CD4-positive, alpha-beta T cell treated with Interferon alpha-2 for 1 hour (primary cell): ENCODE measurements at regions not wholly inside any gene's neighbourhood (a gene's known extent, or its start where the extent isn't known, plus 50 kb on each side); places are given as distances from the start of the nearest gene placed in this dataset.
"Not testable (repeated sequence)": the region's sequence is repeated elsewhere in the genome, so short reads cannot be mapped to it uniquely, and the experiment has no call there.

ENCODE experiments used
- DNase-seq, 2 donors: peaks; one replicate each; pipeline ENCODE4 v3.0.0-alpha.2; 2020 to 2022

DNA sequence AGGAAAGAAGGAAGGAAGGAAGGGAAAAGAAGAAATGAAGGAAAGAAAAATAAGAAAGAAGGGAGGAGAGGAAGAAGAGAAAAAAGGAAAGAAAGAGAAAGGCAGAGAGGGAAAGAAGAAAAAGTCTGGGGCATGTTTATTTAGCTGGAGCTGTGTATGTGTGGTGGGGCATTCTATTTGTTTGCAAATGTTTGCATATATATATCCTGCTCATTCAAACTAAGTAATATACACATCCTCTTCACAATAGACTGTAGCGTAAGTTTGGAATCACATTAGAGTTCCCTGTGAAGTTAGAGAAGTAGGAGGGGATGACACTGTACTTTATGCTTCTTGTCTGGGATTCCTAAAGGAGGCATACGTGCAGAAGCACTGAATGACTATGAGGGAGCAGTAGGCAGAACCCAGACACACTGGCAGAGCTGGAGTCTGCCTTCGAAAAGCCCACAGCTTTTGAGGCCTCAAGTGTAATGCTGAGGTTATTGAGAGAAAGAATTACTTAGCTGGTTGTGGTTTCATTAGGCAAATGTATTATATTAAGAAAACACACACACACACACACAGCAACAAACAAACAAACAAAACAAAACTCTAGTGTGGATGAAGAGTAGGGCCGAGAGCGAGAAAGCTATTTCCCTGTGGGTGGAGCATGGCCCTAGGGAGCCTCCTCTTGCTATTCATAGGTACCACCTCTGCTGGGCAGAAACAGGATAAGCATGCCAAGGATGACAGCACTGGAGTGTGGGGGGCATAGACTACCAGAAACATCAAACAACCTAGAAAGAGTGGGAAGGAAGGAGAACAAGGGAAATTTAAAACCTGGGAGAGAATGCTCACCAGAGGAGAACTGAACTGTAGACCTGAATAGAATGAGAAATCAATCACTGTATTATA is 905.1 kb upstream of the NXPH2 start:
- DNase-seq, result no peak

DNA sequence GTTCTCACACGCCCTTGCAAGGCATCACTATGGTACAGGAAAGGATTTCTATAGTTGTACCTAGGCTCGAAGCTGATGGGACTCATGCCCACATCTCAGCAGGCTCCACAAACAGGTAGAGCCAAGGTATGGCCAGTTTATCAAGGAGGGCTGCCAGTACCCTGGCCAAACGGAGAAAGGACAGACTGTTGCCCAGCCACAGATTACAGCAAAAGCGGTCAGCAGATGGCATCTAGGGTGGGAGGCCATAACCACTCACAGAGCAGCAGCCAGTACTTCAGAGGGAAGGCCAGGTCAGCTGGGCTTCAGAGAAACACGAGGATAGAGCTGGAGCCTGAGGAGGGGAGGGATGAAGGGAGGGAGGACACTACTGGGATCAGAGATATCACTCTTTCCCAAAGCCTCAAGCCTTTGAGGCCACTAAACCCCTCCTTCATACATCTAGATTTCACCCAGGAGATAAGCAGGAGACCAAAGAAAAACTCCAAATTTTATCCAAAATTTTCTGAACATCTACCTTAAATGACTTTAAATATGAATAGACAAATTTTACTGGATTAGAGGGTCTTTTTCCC is 904.2 kb upstream of the NXPH2 start:
- no peak for DNase-seq

DNA sequence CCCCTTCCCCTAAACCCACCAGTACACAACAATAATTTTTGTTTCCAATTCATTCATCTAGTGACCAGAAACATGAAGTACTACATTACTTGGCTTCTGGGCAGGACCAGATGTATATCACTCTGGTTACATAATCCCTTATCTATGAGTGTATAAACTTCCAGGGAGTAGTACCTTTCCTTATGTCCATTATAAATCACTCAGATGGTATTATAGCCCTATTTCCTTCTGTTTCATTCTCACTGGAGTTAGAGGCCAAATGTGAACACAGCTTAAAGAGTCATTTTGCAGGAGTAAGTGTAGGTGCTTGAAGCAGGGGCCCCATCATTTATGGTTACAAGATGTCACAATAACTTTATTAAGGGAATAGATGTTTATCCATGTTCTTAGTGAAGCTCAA is 894.4 kb upstream of the NXPH2 start:
- DNase-seq, result no peak

DNA sequence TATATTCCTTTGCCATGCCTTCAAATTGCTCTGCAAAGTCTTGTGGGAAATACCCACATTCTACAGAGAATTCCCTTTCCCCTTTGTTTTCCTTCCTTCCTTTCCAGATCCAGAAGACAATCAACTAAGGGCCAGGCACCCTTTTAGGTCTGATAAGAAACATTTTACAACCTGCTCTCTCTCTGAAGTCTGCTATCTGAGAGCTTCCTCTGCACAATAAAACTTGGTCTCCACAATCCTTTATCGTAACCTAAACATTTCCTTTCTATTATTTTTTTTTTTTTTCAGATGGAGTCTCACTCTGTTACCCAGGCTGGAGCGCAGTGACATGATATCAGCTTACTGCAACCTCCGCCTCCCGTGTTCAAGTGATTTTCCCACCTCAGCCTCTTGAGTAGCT is 893.3 kb upstream of the NXPH2 start:
- not testable (repeated sequence) for DNase-seq

DNA sequence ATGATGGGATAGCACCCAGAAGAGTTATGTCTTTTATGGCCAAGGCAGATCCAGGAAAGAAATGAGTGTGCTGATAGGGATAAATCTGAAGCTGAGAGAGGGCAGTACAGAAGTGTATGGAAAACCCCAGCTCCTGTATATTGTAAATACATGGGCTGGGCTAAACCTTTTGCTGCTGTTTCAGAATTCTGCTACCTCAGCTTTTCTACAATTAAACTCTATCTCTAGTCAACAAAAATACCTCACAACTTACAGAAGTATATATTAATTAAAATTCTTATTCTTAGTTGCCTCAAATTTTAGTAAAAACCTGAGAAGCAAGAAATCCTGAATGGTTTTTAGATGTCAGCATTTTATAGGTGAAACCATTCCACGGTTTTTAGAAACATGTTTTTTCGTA is 889.5 kb upstream of the NXPH2 start:
- no peak for DNase-seq

DNA sequence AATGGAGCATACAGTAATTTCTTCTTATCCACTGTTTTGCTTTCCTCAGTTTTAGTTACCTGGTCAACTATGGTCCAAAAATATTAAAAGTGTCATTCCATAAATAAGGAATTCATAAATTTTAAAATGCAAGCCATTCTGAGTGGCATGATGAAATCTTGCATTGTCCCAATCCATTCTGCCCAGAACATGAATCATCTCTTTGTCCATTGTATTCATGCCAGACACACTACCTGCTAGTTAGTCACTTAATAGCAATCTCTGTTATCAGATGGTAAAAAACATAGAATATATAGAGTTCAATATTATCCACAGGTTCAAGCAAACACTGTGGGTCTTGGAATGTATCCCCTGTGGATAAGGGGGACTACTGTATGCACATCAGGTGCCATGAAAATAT is 872.2 kb upstream of the NXPH2 start:
- no peak for DNase-seq

DNA sequence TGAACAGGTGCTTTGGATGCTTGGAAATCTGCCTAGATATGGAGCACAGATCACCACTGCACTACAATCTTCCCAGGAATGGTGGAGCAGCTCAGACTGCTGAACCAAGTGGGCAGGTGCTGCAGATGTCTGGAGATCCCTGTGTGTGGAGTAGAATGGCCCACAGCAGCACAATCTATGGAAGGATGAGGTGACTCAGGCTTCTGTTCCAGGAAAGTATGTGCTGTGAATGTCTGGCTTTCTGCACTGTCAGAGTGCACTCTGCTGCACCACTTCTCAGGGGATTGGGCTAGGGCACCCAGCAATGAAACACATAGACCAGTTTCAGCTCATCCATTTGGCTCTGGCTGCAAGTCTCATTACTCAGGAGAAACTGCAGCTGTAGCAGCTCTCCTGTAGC is 865.4 kb upstream of the NXPH2 start:
- DNase-seq, result no peak

DNA sequence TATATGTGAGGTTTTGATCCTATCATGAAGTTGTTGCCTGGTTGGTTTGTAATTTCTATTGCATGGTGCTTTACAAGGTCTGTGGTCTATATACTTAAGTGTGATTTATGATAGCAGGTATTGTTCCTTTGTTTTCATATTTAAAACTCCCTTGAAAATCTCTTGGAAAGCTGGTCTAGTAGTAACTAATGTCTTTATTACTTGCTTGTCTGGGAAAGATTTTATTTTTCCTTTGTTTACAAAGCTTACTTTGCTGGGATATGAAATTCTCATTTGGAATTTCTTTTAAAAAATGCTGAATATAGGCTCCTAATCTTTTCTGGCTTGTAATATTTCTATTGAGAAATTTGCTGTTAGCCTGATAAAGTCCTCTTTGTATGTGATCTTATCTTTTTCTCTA is 862.9 kb upstream of the NXPH2 start:
- no peak for DNase-seq

DNA sequence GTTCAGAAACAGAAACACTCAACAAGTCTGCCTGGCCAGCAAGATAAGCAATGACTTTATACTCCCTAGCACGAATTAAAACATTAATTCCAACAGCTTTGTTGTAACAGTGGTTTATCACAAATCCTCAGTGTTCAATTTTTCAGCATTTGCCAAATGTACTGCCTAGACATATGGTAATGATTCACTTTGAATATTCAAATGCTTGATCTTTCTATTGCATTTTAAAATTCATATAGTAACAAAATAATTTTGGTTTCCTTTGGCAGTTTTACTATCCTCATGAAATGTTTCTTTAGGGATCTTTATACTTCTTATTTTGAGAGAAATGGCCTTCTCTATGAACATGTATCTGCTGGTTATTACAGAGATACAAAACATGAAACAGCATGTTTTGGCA is 851.8 kb upstream of the NXPH2 start:
- DNase-seq, result no peak

DNA sequence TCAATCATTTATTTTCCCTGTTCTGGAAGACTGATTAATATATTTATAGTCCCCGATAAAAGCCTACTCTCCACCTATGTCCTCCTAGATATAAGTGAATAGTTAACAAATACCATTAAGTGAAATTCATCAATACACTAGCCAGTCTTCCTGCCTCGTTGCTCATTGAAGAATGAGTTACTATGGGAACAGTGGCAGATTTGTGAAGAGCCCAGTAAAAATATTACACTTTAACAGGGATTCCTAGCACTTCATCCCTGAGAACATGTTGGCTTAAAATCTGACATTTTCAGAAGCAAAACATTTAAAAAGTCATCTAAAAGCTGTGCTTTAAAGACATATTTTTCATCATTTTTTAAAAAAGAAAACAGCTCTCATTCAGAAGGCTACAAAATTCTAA is 848.7 kb upstream of the NXPH2 start:
- DNase-seq, result no peak

DNA sequence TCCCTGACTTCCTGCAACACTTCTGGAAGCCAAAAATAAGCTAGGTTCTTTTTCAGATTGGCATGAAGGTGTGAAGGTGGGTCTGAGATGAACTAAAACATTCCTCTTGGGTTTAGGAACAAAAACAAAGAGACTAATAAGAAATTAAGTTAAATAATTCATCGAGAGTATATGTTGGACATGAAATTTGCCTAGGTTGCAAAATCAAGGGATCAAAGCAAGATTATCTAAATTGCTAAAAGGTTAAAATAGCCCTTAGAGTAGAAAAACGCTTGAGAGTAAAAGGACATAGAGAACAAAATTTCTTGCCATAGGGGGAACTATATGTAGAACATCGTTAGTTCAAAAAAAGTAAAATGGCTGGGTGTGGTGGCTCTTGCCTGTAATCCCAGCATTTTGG is 845.9 kb upstream of the NXPH2 start:
- DNase-seq, result no peak

DNA sequence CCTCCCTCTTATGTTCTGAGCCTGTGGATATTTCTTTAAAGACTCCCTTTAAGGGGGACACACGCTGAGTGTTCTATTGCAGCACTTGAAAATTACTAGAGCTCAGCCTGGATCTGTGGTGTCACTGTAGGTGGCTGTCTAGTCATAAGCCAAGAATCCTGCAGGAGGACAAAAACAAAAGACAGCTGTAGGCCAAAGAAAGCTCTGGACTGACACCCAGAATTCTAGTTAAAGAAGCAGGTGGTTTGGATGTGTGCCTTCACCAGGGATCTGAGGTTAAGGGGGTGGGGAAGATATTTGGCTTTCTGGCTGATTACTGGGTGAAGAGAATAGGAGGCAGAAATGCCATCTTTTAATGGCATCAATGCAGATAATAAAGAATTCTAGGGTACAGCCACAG is 842.5 kb upstream of the NXPH2 start:
- DNase-seq, result no peak

DNA sequence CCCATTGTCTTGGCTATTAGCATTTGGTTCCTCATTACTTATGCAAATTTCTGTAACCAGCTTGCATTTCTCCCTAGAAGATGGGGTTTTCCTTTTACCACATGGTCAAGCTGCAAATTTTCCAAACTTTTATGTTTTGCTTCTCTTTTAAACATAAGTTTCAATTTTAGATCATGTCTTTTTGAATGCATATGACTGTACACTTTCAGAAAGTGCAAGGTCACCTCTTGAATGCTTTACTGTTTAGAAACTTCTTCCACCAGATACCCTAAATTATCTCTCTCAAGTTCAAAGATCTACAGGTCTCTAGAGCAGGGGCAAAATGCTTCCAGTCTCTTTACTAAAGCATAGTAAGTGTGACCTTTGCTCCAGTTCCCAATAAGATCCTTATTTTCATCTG is 837.6 kb upstream of the NXPH2 start:
- DNase-seq, result no peak

DNA sequence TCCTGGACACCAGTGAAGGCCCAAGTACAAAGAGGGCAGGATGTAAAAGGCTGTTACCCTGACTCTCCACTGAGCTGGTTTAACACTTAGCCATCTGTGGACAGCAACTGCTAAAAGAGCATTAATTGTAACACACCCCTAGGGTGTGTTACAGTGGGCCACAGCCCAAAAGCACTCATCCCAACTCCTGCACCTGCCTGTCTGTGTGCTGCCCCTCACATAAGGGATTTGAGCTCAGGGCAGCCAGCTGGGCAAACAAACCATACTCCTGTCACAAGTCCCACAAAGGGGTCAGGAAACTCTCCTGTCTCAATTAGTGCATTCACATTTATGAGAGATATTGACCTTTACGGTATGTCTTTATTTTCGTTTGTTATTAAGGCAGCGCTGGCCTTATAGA is 833.1 kb upstream of the NXPH2 start:
- no peak for DNase-seq

DNA sequence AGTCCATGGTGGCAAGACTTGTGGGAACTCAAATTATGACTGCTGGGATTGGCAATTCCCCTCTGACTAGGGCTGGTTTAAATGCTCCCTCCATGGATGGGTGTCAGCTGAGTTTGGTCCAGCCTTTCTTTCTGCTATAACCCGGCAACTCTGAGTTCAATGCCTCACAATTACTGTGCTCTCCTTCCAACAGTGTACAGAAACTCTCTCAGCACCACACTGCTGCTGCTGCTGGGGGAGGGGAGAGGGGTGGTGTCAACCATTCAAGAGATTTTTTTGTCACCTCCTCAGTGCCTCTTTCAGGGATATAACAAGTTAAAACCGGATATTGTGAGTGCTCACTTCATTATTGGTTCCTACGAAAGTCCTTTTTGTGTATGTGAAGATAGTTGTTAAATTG is 830.3 kb upstream of the NXPH2 start:
- DNase-seq, result no peak

DNA sequence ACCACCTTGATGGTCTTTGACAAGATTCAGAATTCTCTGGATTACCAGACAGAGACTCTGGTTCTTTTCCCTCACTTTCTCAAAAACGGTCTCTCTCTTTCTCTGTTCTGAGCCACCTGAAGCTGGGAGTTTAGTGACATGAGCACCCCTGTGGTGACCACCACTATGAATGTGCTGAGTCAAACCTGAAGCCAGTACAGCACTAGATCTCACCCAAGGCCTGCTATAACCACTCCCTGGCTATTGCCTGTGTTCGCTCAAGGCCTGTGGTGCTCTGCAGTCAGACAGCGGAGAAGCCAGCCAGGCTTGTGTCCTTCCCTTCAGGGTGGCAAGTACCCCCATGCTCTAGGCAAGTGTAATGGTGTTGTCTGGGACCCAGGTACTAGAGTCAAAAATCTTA is 828.9 kb upstream of the NXPH2 start:
- DNase-seq, result no peak

DNA sequence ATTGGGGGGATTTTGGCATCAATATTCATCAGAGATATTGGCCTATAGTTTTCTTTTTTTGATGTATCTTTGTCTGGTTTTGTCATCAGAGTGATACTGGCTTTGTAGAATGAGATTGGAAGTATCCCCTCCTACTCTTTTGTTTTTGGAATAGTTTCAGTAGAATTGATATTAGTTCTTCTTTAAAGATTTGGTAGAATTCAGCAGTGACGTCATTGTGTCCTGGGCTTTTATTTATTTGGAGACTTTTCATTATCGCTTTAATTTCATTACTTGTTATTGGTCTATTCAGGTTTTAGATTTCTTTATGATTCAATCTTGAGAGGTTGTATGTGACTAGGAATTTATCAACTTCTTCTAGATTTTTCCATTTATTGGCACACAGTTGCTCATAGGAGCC is 825.5 kb upstream of the NXPH2 start:
- no peak for DNase-seq

DNA sequence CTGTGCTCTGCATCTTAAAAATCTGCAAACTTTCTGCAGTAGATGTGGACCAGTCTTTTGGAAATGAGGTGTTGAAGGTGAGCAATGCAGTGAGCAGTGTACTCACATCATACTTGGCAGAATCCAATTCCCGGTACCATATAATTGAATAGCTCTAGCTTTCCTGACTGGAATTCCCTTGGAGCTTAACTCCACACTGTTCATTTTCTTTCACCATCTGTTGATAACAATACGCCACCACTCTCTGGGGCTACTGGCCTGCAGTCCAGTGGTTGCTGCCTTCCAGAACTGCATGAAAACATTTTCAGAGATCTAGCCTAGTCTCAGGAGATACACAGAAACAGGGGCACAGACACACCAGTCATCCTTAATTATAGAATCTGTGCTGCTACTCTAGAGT is 820.0 kb upstream of the NXPH2 start:
- no peak for DNase-seq

DNA sequence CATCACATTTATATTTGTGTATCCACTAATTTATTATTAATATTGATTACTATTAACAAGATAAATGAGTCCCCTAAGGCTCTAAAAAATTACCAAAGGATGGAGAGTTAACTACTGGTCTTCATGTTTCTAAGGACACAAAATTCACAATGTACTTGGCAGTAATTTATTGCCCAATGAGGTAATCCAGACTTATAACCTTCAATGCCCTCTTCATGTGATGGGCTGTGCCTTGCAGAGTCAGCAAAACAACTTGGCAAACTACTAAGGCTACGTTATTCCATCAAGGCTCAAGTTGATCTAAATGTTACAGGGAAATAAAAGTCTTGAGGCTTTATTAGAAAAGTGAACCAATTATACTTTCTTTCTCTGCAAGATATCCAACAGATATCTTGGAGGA is 804.9 kb upstream of the NXPH2 start:
- no peak for DNase-seq

DNA sequence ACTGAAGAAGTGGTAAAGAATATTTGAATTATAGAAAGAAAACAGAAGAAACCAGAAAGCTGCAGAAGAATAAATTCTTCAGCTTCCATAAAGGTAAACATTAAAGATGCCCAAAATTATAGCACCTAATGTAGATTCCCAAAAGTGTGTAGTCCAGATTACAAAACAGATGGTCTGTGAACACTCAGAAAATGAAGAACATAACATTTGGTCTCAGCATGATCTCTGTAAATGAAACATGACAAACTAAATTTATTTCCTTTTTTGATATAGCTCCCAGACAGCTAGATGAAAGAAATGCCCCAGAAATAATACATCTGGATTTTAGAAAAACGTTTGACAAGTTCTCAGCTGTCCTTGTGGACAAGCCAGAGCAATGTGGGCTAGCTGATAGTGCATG is 794.2 kb upstream of the NXPH2 start:
- DNase-seq, result no peak

DNA sequence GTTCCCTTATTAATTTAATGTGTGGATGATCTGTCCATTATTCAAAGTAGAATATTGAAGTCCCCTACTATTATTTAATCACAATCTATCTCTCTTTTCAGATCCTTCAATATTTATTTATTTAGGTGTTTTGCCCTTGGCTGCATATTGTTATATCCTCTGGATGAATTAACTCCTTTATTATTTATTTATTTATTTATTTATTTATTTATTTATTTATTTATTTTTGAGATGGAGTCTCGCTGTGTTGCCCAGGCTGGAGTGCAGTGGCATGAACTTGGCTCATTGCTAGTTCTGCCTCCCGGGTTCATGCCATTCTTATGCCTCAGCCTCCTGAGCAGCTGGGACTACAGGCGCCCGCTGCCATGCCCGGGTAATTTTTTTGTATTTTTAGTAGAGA is 776.6 kb upstream of the NXPH2 start:
- no peak for DNase-seq

DNA sequence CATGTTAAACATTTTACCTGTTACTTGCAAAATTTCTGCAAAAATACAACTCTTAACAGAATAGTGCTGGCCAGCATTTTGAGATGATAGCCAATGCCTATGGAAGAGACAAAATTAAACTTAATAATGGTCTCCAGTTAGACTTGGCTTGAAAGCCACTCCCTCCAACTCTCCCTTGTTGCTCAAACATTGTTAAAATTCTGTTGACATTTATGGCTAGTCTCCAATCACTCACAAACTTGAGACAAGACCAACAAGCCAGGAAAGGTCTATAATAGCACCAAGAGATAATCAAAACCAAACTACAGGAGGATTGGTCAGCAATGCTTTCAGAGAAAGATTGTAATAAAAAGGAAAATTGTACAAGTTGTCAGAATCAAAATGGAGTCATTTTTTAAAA is 770.7 kb upstream of the NXPH2 start:
- no peak for DNase-seq

DNA sequence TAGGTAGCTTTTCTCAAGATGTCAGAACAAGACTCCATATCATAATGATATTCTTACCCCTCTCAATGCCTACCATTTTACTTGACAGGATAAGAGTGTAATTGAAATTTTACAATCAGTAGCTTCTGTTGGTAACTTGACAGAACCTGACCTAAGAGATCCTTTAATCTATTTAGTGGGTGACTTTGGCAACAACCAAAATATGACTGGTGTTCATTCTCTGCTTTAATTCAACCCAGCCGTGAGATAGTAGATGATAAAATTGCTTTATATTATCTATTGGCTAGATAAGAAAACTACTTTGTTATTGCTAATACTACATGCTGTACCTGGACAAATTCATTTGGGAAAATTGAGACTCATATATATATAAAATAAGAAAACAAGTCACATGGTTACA is 770.2 kb upstream of the NXPH2 start:
- DNase-seq, result no peak

DNA sequence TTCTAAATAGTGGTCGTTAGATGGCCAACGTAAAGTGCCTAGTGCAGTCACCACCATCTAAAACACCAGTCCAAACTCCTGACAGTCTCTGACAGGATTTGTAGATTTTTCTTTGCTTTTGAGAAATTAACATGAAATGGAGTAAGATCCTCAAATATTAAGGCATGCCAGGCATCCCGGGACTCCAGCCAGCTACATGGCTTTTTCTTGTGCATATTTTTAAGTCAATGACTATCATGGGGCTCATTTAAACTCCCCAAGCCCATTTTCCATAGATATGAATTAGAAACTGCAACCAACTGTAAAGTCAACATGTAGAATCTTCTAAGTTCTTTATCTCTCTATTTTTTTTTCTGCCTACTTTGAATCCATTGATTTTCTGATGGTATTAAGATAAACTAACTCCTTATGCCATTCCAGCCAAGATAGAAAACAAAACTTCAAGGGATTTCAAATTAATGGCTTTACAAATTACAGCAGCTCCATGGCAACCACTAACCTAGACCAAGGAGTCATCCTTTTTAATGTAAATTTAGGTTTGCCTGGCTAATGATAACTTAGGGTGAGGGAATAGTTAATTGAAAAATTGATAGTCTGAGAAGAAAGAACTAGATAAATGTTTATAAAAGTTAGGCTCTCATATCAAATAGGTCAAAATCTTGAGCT is 764.1 kb upstream of the NXPH2 start:
- DNase-seq, result no peak
